ENCODE measurements at regions not wholly inside any gene's neighbourhood (a gene's known extent, or its start where the extent isn't known, plus 50 kb on each side); places are given as distances from the start of the nearest gene placed in this dataset.
"Not testable (repeated sequence)": the region's sequence is repeated elsewhere in the genome, so short reads cannot be mapped to it uniquely, and the experiment has no call there.

GRCh38 chr4:86453611-86454072 lies 93.8 kb upstream of the MAPK10 start:
- in situ Hi-C loops (cut with HindIII; ENCODE audit: low pct_unique_long_range_greater_than_20kb, low sequenced_read_pairs); DNase-seq (ENCODE audit: low read depth): not testable (repeated sequence)

- in situ Hi-C loops (cut with HindIII; ENCODE audit: low pct_unique_long_range_greater_than_20kb, low sequenced_read_pairs): no loop called here
- DNase-seq (ENCODE audit: low read depth): no peak
Observed at GRCh38 chr4:86461849-86462248, 102.0 kb upstream of the MAPK10 start.

GRCh38 chr4:86472377-86473019 lies 112.6 kb upstream of the MAPK10 start:
- in situ Hi-C loops (cut with HindIII; ENCODE audit: low pct_unique_long_range_greater_than_20kb, low sequenced_read_pairs): no loop called here
- DNase-seq (ENCODE audit: low read depth): no peak

- in situ Hi-C loops (cut with HindIII; ENCODE audit: low pct_unique_long_range_greater_than_20kb, low sequenced_read_pairs): not testable (repeated sequence)
Observed at GRCh38 chr4:86478151-86478550, 116.0 kb upstream of the PTPN13 start.

GRCh38 chr4:86481440-86481839 lies 112.7 kb upstream of the PTPN13 start:
- in situ Hi-C loops (cut with HindIII; ENCODE audit: low pct_unique_long_range_greater_than_20kb, low sequenced_read_pairs): no loop called here
- DNase-seq (ENCODE audit: low read depth): no peak

More at GRCh38 chr4:86478151-86478550, 116.0 kb upstream of the PTPN13 start:
- not testable (repeated sequence) for DNase-seq (ENCODE audit: low read depth)

- in situ Hi-C loops (cut with HindIII; ENCODE audit: low pct_unique_long_range_greater_than_20kb, low sequenced_read_pairs): no loop called here
- no peak for DNase-seq (ENCODE audit: low read depth)
Observed at GRCh38 chr4:86482306-86483172, 111.6 kb upstream of the PTPN13 start.

GRCh38 chr4:86483173-86483490 lies 111.0 kb upstream of the PTPN13 start:
- DNase-seq (ENCODE audit: low read depth): no peak
- in situ Hi-C loops (cut with HindIII; ENCODE audit: low pct_unique_long_range_greater_than_20kb, low sequenced_read_pairs): no loop called here

- DNase-seq (ENCODE audit: low read depth): no peak
- in situ Hi-C loops (cut with HindIII; ENCODE audit: low pct_unique_long_range_greater_than_20kb, low sequenced_read_pairs): no loop called here
Observed at GRCh38 chr4:86483773-86484172, 110.3 kb upstream of the PTPN13 start.

- in situ Hi-C loops (cut with HindIII; ENCODE audit: low pct_unique_long_range_greater_than_20kb, low sequenced_read_pairs): no loop called here
- DNase-seq (ENCODE audit: low read depth): no peak
Observed at GRCh38 chr4:86484241-86484640, 109.9 kb upstream of the PTPN13 start.

- no peak for DNase-seq (ENCODE audit: low read depth)
- in situ Hi-C loops (cut with HindIII; ENCODE audit: low pct_unique_long_range_greater_than_20kb, low sequenced_read_pairs): no loop called here
Observed at GRCh38 chr4:86487738-86488348, 106.3 kb upstream of the PTPN13 start.

- in situ Hi-C loops (cut with HindIII; ENCODE audit: low pct_unique_long_range_greater_than_20kb, low sequenced_read_pairs): no loop called here
- DNase-seq (ENCODE audit: low read depth): no peak
Observed at GRCh38 chr4:86493460-86493859, 100.7 kb upstream of the PTPN13 start.

- DNase-seq (ENCODE audit: low read depth): peak; percentile 19
- in situ Hi-C loops (cut with HindIII; ENCODE audit: low pct_unique_long_range_greater_than_20kb, low sequenced_read_pairs): no loop called here
Observed at GRCh38 chr4:86496094-86497080, 97.7 kb upstream of the PTPN13 start.

GRCh38 chr4:86497131-86497530 lies 97.0 kb upstream of the PTPN13 start:
- in situ Hi-C loops (cut with HindIII; ENCODE audit: low pct_unique_long_range_greater_than_20kb, low sequenced_read_pairs): no loop called here
- no peak for DNase-seq (ENCODE audit: low read depth)

- peak; percentile 39 for DNase-seq (ENCODE audit: low read depth)
Observed at GRCh38 chr4:86497980-86498862, 95.9 kb upstream of the PTPN13 start.

GRCh38 chr4:86498863-86499166 lies 95.3 kb upstream of the PTPN13 start:
- DNase-seq (ENCODE audit: low read depth): no peak
- in situ Hi-C loops (cut with HindIII; ENCODE audit: low pct_unique_long_range_greater_than_20kb, low sequenced_read_pairs): no loop called here

More at GRCh38 chr4:86497980-86498862, 95.9 kb upstream of the PTPN13 start:
- in situ Hi-C loops (cut with HindIII; ENCODE audit: low pct_unique_long_range_greater_than_20kb, low sequenced_read_pairs): no loop called here

- DNase-seq (ENCODE audit: low read depth): no peak
- in situ Hi-C loops (cut with HindIII; ENCODE audit: low pct_unique_long_range_greater_than_20kb, low sequenced_read_pairs): no loop called here
Observed at GRCh38 chr4:86500527-86500926, 93.6 kb upstream of the PTPN13 start.

GRCh38 chr4:86502081-86502480 lies 92.0 kb upstream of the PTPN13 start:
- in situ Hi-C loops (cut with HindIII; ENCODE audit: low pct_unique_long_range_greater_than_20kb, low sequenced_read_pairs): no loop called here
- no peak for DNase-seq (ENCODE audit: low read depth)
